Keratinocyte (primary cell): ENCODE measurements at regions not wholly inside any gene's neighbourhood (a gene's known extent, or its start where the extent isn't known, plus 50 kb on each side); places are given as distances from the start of the nearest gene placed in this dataset.

Source experiments
- CTCF ChIP-seq, 3 experiments: IDR thresholded peaks in 1 of 3; conservative IDR thresholded peaks in 1 of 3; optimal IDR thresholded peaks in 1 of 3; 2 replicates in 2 of 3; 3 replicates in 1 of 3; pipeline versions ENCODE3 to v1.5.1; 2011; ENCODE audit warnings: low read length in 3 of 3, mild to moderate bottlenecking in 3 of 3, moderate library complexity in 2 of 3, control low read depth in 1 of 3, inconsistent platforms in 1 of 3; ENCODE audit not compliant: insufficient read depth in 2 of 3; ENCODE audit errors: extremely low read depth in 1 of 3
- EZH2 ChIP-seq: IDR thresholded peaks from one replicate; pipeline ENCODE4 v1.6.1; 2012; ENCODE audit warnings: inconsistent platforms, mild to moderate bottlenecking, low read length, moderate library complexity

- TF ChIP-seq CTCF (optimal IDR thresholded peaks at IDR 0.05 in 1 of 3, IDR thresholded peaks at IDR 0.05 in 1 of 3, conservative IDR thresholded peaks at IDR 0.05 in 1 of 3; ENCODE audit: extremely low read depth in 1 of 3, insufficient read depth in 2 of 3, low read length in 3 of 3): no peak
- TF ChIP-seq EZH2: no peak
These were observed 116.0 kb upstream of the ANTXRL start for GRCh38 chr10:46170789-46171188.
